Endothelial cell of umbilical vein (primary cell): ENCODE measurements at regions not wholly inside any gene's neighbourhood (a gene's known extent, or its start where the extent isn't known, plus 50 kb on each side); places are given as distances from the start of the nearest gene placed in this dataset.

Source experiments
- BruUV-seq: library from RNA; stranded (reverse); fragments of 400-500 nt; replicated peaks from 2 replicates; lab custom pipeline; 2021; lab: Mats Ljungman, UMichigan
- CTCF ChIA-PET: fragments of 300-600, 350-600 bp; sonication (Branson Sonifier 250); formaldehyde crosslinking; loops from one replicate; lab custom pipeline; 2021; ENCODE audit warnings: antibody characterized with exemption, inconsistent platforms; lab: Charles Lee
- POLR2A ChIA-PET: fragments of 300-600, 350-600 bp; sonication (Branson Sonifier 250); formaldehyde crosslinking; loops from one replicate; lab custom pipeline; 2021; ENCODE audit warnings: antibody characterized with exemption, inconsistent platforms; lab: Charles Lee
- DNase-seq: peaks from one replicate; pipeline ENCODE4 v3.0.0-alpha.2; 2011; ENCODE audit warnings: low read depth, low spot score
- FAIRE-seq: peaks from 2 replicates; lab custom pipeline; 2011; peaks lifted over from hg19 to GRCh38; lab: Jason Lieb, UNC
- H2AFZ ChIP-seq: 2 replicates; pipeline ENCODE4 v1.6.0; 2012; ENCODE audit warnings: low read depth, low read length, control low read depth, inconsistent platforms
- H3K27ac ChIP-seq: 2 replicates; pipeline ENCODE4 v1.5.1; 2011; ENCODE audit warnings: low read depth, mild to moderate bottlenecking, control low read depth, low read length, moderate library complexity; ENCODE audit not compliant: insufficient read depth
- H3K27me3 ChIP-seq, 2 experiments: 2 replicates each; pipeline versions ENCODE4 v1.6.0 to v1.6.1; 2011; ENCODE audit warnings: low read length in 2 of 2, mixed read lengths in 1 of 2; ENCODE audit not compliant: control insufficient read depth in 2 of 2, insufficient read depth in 2 of 2
- H3K36me3 ChIP-seq, 2 experiments: 2 replicates in 1 of 2; 3 replicates in 1 of 2; pipeline ENCODE4 v1.5.1; 2011; ENCODE audit warnings: low read length in 2 of 2, mild to moderate bottlenecking in 1 of 2, moderate library complexity in 1 of 2; ENCODE audit not compliant: control insufficient read depth in 2 of 2, insufficient read depth in 2 of 2; ENCODE audit errors: extremely low read depth in 1 of 2
- H3K4me1 ChIP-seq: 3 replicates; pipeline ENCODE4 v1.5.1; 2011; ENCODE audit warnings: mild to moderate bottlenecking, low read length; ENCODE audit not compliant: control insufficient read depth, insufficient read depth; ENCODE audit errors: extremely low read depth
- H3K4me2 ChIP-seq: 2 replicates; pipeline ENCODE4 v1.6.1; 2011; ENCODE audit warnings: low read length, control low read depth, mixed read lengths; ENCODE audit not compliant: insufficient read depth
- H3K4me3 ChIP-seq, 3 experiments: fragments of 200-600 bp in 1 of 3; sonication (generic), shearing (Covaris generic) in 1 of 3; replicated peaks in 1 of 3; 2 replicates each; pipeline ENCODE4 v1.5.1; 2011 to 2016; ENCODE audit warnings: control low read depth in 3 of 3, low read length in 3 of 3, mild to moderate bottlenecking in 2 of 3, inconsistent platforms in 1 of 3, low read depth in 1 of 3, moderate library complexity in 1 of 3; ENCODE audit not compliant: insufficient read depth in 1 of 3
- H3K79me2 ChIP-seq: 2 replicates; pipeline ENCODE4 v1.6.0; 2012; ENCODE audit warnings: low read length, inconsistent platforms; ENCODE audit not compliant: control insufficient read depth, insufficient read depth
- H3K9ac ChIP-seq: replicated peaks from 2 replicates; pipeline ENCODE3; 2011; ENCODE audit warnings: low read length, control low read depth; ENCODE audit not compliant: insufficient read depth; ENCODE audit errors: extremely low read depth
- H3K9me1 ChIP-seq: replicated peaks from 3 replicates; pipeline ENCODE4 v1.6.0; 2011; ENCODE audit warnings: mild to moderate bottlenecking, low read length; ENCODE audit not compliant: control insufficient read depth, insufficient read depth; ENCODE audit errors: extremely low read depth
- H3K9me3 ChIP-seq: replicated peaks from 2 replicates; pipeline ENCODE4 v1.5.1; 2012; ENCODE audit warnings: low read length, inconsistent platforms; ENCODE audit not compliant: control insufficient read depth, insufficient read depth
- H4K20me1 ChIP-seq: replicated peaks from 2 replicates; pipeline ENCODE3; 2011; ENCODE audit warnings: mild to moderate bottlenecking, low read length; ENCODE audit not compliant: control insufficient read depth, insufficient read depth; ENCODE audit errors: extremely low read depth
- EZH2 ChIP-seq: IDR thresholded peaks from 2 replicates; pipeline ENCODE4 v1.6.1; 2012; ENCODE audit warnings: borderline replicate concordance, low read depth, mild to moderate bottlenecking, moderate library complexity, low read length, inconsistent platforms; ENCODE audit not compliant: severe bottlenecking
- FOS ChIP-seq: IDR thresholded peaks from 2 replicates; pipeline ENCODE4 v1.6.1; 2011; ENCODE audit warnings: mild to moderate bottlenecking, low read length, moderate library complexity, borderline replicate concordance; ENCODE audit not compliant: insufficient read depth
- GATA2 ChIP-seq: IDR thresholded peaks from 2 replicates; pipeline ENCODE4 v1.7.0; 2011; ENCODE audit warnings: low read depth, mild to moderate bottlenecking, moderate library complexity, mixed read lengths, low read length; ENCODE audit not compliant: insufficient read length, insufficient read depth
- JUN ChIP-seq: IDR thresholded peaks from 2 replicates; pipeline ENCODE4 v1.6.1; 2011; ENCODE audit warnings: borderline replicate concordance, low read depth; ENCODE audit not compliant: insufficient read length, insufficient read depth
- MAX ChIP-seq: IDR thresholded peaks from 2 replicates; pipeline ENCODE4 v1.6.1; 2011; ENCODE audit not compliant: insufficient read depth, insufficient read length
- MYC ChIP-seq: IDR thresholded peaks from one replicate; pipeline ENCODE4 v1.6.1; 2011; ENCODE audit warnings: mild to moderate bottlenecking, low read depth, low read length
- POLR2A ChIP-seq: IDR thresholded peaks from 2 replicates; pipeline ENCODE4 v1.6.1; 2012; ENCODE audit warnings: low read depth, mild to moderate bottlenecking, control low read depth, low read length
- POLR2AphosphoS5 ChIP-seq: IDR thresholded peaks from 2 replicates; pipeline ENCODE4 v1.6.1; 2012; ENCODE audit warnings: low read depth, mild to moderate bottlenecking, control low read depth, low read length, moderate library complexity; ENCODE audit not compliant: insufficient read depth
- dilution Hi-C: fragments of 300-500 bp; cut with MboI; formaldehyde crosslinking; loops from one replicate; pipeline ENCODE4 v1.15.0; 2019; ENCODE audit warnings: low sequenced_read_pairs; ENCODE audit not compliant: extremely low pct_ligation_motif_present
- intact Hi-C: fragments of 100-400 bp; cut with micrococcal nuclease; formaldehyde crosslinking; loops from one replicate; pipeline ENCODE4 v1.10.0; 2022
- TF ChIP-seq, protein P1 (sequence below), 2 donors: IDR thresholded peaks; 1 replicate in 1 of 2; 2 replicates in 1 of 2; pipeline ENCODE4 v1.5.1; 2011; ENCODE audit warnings: low read length in 2 of 2, mild to moderate bottlenecking in 2 of 2, moderate library complexity in 2 of 2, control low read depth in 1 of 2, inconsistent platforms in 1 of 2, low read depth in 1 of 2; ENCODE audit not compliant: insufficient read depth in 1 of 2; ENCODE audit errors: extremely low read depth in 1 of 2

- Histone ChIP-seq H3K79me2 (no peaks in the 10 kb centered on the region), H3K4me1 (no peaks in the 10 kb centered on the region), H4K20me1 (no peaks in the 10 kb centered on the region), H3K9ac (no peak overlapping the region), H3K9me1 (no peaks in the 10 kb centered on the region), H2AFZ (no peak overlapping the region), H3K4me2 (no peak overlapping the region), H3K27me3 (no peaks in the 10 kb centered on the region), H3K36me3 (no peaks in the 10 kb centered on the region), H3K9me3 (peaks cover 6% of the 10 kb centered on the region), H3K4me3 (no peak overlapping the region), H3K27ac (no peak overlapping the region)
- TF ChIP-seq FOS = no peak
- DNase-seq (no peak), FAIRE-seq (no peak)
- POLR2A ChIA-PET = no interaction called here
- CTCF ChIA-PET = no interaction called here
- no TSS peak for BruUV-seq
- intact Hi-C loops (no loop called here), dilution Hi-C loops (no loop called here)
Measured at GRCh38 chr10:2280713-2281300, 543.5 kb upstream of the ADARB2 start.

GRCh38 chr10:2279711-2280110, 542.4 kb upstream of the ADARB2 start:
- no peak overlapping the region for H3K9ac ChIP-seq
- peaks cover 6% of the 10 kb centered on the region for H3K9me3 ChIP-seq
- DNase-seq (no peak), FAIRE-seq (no peak)
- H3K4me2 ChIP-seq = no peak overlapping the region
- POLR2A ChIA-PET = no interaction called here
- H2AFZ ChIP-seq = no peak overlapping the region
- H3K27ac ChIP-seq = no peak overlapping the region
- H3K79me2 ChIP-seq = no peaks in the 10 kb centered on the region
- no TSS peak for BruUV-seq
- dilution Hi-C loops = no loop called here
- H4K20me1 ChIP-seq = no peaks in the 10 kb centered on the region
- CTCF ChIA-PET = no interaction called here
- no peak for TF ChIP-seq POLR2A
- TF ChIP-seq FOS = no peak
- no peak for TF ChIP-seq MAX
- TF ChIP-seq JUN = no peak
- TF ChIP-seq POLR2AphosphoS5 = no peak
- no peak for TF ChIP-seq MYC
- TF ChIP-seq EZH2 = no peak
- TF ChIP-seq, protein P1, sequence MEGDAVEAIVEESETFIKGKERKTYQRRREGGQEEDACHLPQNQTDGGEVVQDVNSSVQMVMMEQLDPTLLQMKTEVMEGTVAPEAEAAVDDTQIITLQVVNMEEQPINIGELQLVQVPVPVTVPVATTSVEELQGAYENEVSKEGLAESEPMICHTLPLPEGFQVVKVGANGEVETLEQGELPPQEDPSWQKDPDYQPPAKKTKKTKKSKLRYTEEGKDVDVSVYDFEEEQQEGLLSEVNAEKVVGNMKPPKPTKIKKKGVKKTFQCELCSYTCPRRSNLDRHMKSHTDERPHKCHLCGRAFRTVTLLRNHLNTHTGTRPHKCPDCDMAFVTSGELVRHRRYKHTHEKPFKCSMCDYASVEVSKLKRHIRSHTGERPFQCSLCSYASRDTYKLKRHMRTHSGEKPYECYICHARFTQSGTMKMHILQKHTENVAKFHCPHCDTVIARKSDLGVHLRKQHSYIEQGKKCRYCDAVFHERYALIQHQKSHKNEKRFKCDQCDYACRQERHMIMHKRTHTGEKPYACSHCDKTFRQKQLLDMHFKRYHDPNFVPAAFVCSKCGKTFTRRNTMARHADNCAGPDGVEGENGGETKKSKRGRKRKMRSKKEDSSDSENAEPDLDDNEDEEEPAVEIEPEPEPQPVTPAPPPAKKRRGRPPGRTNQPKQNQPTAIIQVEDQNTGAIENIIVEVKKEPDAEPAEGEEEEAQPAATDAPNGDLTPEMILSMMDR (IDR thresholded peaks at IDR 0.05; ENCODE audit: extremely low read depth in 1 of 2, insufficient read depth in 1 of 2, low read depth in 1 of 2, low read length in 2 of 2) = no peak
- TF ChIP-seq GATA2 = no peak
- no peaks in the 10 kb centered on the region for H3K36me3 ChIP-seq
- no peaks in the 10 kb centered on the region for H3K9me1 ChIP-seq
- no peak overlapping the region for H3K4me3 ChIP-seq
- H3K27me3 ChIP-seq = no peaks in the 10 kb centered on the region
- no peaks in the 10 kb centered on the region for H3K4me1 ChIP-seq
- intact Hi-C loops = no loop called here
